Kidney (tissue), 13 donors: ENCODE measurements at regions not wholly inside any gene's neighbourhood (a gene's known extent, or its start where the extent isn't known, plus 50 kb on each side); places are given as distances from the start of the nearest gene placed in this dataset.
A peak's percentile ranks its signal among the peaks of the same experiment; 100 is the strongest.

Experiments
- DNase-seq, 5 donors: peaks; one replicate each; pipeline ENCODE4 v3.0.0-alpha.2; 2013 to 2020
- FAIRE-seq: peaks from 2 replicates; lab custom pipeline; 2012; peaks lifted over from hg19 to GRCh38; lab: Jason Lieb, UNC
- H3K27ac ChIP-seq, 2 donors: one replicate each; pipeline ENCODE4 v1.7.0; 2013; ENCODE audit warnings: low read depth in 2 of 2, low read length in 2 of 2, inconsistent platforms in 1 of 2
- H3K27me3 ChIP-seq: one replicate; pipeline ENCODE4 v1.7.1; 2013; ENCODE audit warnings: low read length, inconsistent platforms; ENCODE audit not compliant: control insufficient read depth, insufficient read depth
- H3K36me3 ChIP-seq, 3 donors: one replicate each; pipeline versions ENCODE4 v1.7.0 to v1.7.1; 2013; ENCODE audit warnings: low read length in 3 of 3, control low read depth in 1 of 3, inconsistent platforms in 1 of 3; ENCODE audit not compliant: insufficient read depth in 3 of 3, control insufficient read depth in 2 of 3
- H3K4me1 ChIP-seq, 3 donors: one replicate each; pipeline versions ENCODE4 v1.7.0 to v1.7.1; 2013; ENCODE audit warnings: low read length in 3 of 3, inconsistent platforms in 1 of 3, low read depth in 1 of 3; ENCODE audit not compliant: control insufficient read depth in 2 of 3, insufficient read depth in 2 of 3
- H3K4me3 ChIP-seq, 3 donors: one replicate each; pipeline versions ENCODE4 v1.7.0 to v1.8.1; 2013; ENCODE audit warnings: low read length in 3 of 3, control low read depth in 1 of 3, inconsistent platforms in 1 of 3
- H3K9ac ChIP-seq, 3 donors: one replicate each; pipeline versions ENCODE4 v1.7.0 to v1.7.1; 2013; ENCODE audit warnings: low read length in 3 of 3, control low read depth in 1 of 3, inconsistent platforms in 1 of 3
- H3K9me3 ChIP-seq, 3 donors: one replicate each; pipeline versions ENCODE4 v1.7.0 to v1.7.1; 2013; ENCODE audit warnings: low read length in 3 of 3, control low read depth in 1 of 3, inconsistent platforms in 1 of 3; ENCODE audit not compliant: control insufficient read depth in 2 of 3, insufficient read depth in 1 of 3
- intact Hi-C: fragments of 100-400 bp; cut with DNase I; formaldehyde crosslinking; loops from one replicate; pipeline ENCODE4 v1.11.1; 2022
- TF ChIP-seq, protein P1 (sequence below): IDR thresholded peaks from 3 replicates; pipeline ENCODE4 v1.5.1; 2012; ENCODE audit warnings: mild to moderate bottlenecking, moderate library complexity, borderline replicate concordance; ENCODE audit not compliant: insufficient read depth; ENCODE audit errors: extremely low read depth
- donor health status: control.
- donor health status: control.
- donor health status: control.
- donor health status: control.
- donor health status: control.
- donor health status: DM: yes; HTN: yes; CAD: no.
- donor health status: Normal renal cell carcinoma (clear cell type).

DNA sequence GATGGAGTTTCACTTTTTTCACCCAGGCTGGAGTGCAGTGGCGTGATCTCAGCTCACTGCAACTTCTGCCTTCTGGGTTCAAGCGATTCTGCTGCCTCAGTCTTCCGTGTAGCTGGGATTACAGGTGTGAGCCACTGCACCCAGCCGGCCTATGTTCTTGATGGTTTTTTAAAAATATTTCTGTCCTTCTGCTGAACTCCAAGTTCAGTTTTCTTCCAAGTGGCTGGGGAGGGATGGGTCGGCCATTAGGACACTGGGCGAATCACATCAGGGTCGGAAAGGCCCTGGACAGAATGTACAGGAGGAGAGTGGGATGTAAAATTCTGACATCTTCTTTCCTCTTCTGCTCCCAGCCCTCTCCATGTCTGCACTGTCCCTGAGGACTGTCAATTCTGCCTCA lies 289.6 kb downstream of the PTPRU start:
- FAIRE-seq (no peak), DNase-seq (peak in 1 of 5 donors; percentile 1)
- Histone ChIP-seq H3K27ac (no peak overlapping the region), H3K4me3 (no peak overlapping the region), H3K27me3 (no peaks in the 10 kb centered on the region), H3K9ac (no peak overlapping the region), H3K36me3 (no peaks in the 10 kb centered on the region), H3K4me1 (no peaks in the 10 kb centered on the region), H3K9me3 (peaks cover 0 to 9% (median 5%) of the 10 kb centered on the region in 3 donors)
- intact Hi-C loops: no loop called here
- TF ChIP-seq, protein P1, sequence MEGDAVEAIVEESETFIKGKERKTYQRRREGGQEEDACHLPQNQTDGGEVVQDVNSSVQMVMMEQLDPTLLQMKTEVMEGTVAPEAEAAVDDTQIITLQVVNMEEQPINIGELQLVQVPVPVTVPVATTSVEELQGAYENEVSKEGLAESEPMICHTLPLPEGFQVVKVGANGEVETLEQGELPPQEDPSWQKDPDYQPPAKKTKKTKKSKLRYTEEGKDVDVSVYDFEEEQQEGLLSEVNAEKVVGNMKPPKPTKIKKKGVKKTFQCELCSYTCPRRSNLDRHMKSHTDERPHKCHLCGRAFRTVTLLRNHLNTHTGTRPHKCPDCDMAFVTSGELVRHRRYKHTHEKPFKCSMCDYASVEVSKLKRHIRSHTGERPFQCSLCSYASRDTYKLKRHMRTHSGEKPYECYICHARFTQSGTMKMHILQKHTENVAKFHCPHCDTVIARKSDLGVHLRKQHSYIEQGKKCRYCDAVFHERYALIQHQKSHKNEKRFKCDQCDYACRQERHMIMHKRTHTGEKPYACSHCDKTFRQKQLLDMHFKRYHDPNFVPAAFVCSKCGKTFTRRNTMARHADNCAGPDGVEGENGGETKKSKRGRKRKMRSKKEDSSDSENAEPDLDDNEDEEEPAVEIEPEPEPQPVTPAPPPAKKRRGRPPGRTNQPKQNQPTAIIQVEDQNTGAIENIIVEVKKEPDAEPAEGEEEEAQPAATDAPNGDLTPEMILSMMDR: no peak

DNA sequence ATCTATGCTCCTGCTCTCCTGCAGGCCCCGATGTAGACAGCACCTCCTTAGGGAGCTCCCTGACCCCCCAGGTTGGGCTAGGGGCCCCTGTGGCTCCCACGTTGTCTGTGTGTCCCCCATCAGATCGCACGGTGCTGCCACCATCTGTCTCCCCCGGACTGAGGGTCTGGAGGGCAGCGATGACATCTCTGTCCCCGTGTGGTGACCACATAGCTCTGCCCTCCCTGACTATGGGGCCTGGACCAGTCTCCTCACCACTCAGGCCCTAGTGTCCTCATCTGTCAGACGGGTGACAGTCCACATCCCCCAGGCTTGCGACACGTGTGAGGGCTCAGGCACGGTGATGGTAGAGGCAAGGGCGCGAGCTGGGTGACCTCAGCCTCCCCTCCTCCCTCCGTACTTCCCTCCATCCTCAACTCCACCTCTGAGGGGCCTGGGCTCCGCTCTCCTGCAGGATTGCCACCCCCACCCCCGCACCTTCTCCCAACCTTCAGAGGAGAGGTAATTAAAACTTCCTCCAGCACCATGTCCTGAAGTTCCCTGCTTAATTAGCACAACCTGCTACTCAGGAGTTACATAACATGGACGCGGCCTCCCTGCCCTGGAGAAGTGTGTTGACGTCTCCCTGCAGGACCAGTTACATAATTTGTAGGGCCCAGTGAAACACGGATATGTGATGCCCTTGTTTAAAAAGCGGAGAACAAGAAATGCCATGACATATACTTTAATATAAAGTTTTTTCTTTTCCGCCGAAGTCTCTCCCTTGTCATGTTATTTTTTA lies 288.2 kb downstream of the PTPRU start:
- no peaks in the 10 kb centered on the region for H3K4me1 ChIP-seq
- intact Hi-C loops: no loop called here
- no peak overlapping the region for H3K27ac ChIP-seq
- FAIRE-seq (no peak), DNase-seq (peak in 2 of 5 donors; percentile 10 to 26)
- no peak overlapping the region for H3K9ac ChIP-seq
- H3K36me3 ChIP-seq: no peaks in the 10 kb centered on the region
- TF ChIP-seq, protein P1: no peak
- H3K27me3 ChIP-seq: no peaks in the 10 kb centered on the region
- H3K9me3 ChIP-seq: peaks cover 0 to 5% (median 0%) of the 10 kb centered on the region in 3 donors
- no peak overlapping the region for H3K4me3 ChIP-seq

DNA sequence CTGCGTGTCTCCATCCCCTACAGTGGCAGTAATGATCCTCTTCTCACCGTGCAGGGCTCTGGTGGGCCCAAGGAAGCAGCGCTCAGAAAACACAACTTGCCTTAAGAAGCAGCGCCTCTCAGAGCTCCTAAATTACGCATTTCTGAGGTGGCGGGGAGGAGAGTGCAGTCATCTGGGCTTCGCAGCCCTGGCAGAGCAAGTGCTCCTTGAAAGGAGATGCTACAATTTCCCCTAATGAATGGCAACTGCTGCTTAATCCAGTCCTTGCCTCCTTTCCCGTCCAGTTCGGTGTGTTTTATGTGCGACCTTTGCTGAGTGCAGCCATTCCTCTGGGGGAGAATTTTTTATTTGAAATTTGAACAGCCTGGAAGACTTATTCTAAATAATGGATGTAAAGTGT lies 287.3 kb downstream of the PTPRU start:
- intact Hi-C loops: no loop called here
- no peak overlapping the region for H3K27ac ChIP-seq
- H3K36me3 ChIP-seq: no peaks in the 10 kb centered on the region
- no peak overlapping the region for H3K4me3 ChIP-seq
- no peaks in the 10 kb centered on the region for H3K27me3 ChIP-seq
- H3K9ac ChIP-seq: no peak overlapping the region
- TF ChIP-seq, protein P1: no peak
- no peak for FAIRE-seq
- H3K4me1 ChIP-seq: no peaks in the 10 kb centered on the region
- DNase-seq: peak in 2 of 5 donors; percentile 9 to 22
- H3K9me3 ChIP-seq: no peaks in the 10 kb centered on the region

DNA sequence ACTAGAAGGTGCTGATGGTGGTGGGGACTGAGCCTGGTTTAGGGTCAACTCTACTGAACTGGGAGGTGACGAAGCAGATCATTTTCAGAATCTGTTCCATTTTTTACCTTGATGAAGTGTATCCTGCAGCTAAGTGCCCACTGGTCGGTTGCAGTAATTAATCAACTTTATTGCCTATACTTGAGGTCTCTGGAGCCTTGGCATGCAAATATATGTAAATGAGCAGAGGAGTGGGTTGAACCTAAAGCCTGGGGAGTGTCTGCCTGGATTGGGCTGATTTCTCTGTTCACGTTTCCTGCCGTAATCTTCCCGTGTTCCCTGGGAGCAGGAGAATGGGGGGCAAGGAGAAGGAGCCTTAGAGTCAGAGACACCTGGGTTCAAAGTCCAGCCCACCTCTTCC lies 286.8 kb downstream of the PTPRU start:
- no peak overlapping the region for H3K4me3 ChIP-seq
- intact Hi-C loops: no loop called here
- DNase-seq (peak in 1 of 5 donors; percentile 9), FAIRE-seq (no peak)
- no peaks in the 10 kb centered on the region for H3K27me3 ChIP-seq
- TF ChIP-seq, protein P1: no peak
- H3K9me3 ChIP-seq: no peaks in the 10 kb centered on the region
- H3K9ac ChIP-seq: no peak overlapping the region
- H3K36me3 ChIP-seq: no peaks in the 10 kb centered on the region
- no peak overlapping the region for H3K27ac ChIP-seq
- H3K4me1 ChIP-seq: no peaks in the 10 kb centered on the region
